T-helper 17 cell (primary cell): ENCODE measurements at regions not wholly inside any gene's neighbourhood (a gene's known extent, or its start where the extent isn't known, plus 50 kb on each side); places are given as distances from the start of the nearest gene placed in this dataset.

Experiments
- ATAC-seq: fragments of 150-1000 bp; cut with Tn5 transposase; 2 replicates; pipeline ENCODE4 v1.10.0; 2021; ENCODE audit warnings: mild to moderate bottlenecking, moderate library complexity
- DNase-seq, 3 donors: peaks; one replicate each; pipeline versions ENCODE4 v3.0.0 to v3.0.0-alpha.2; 2020 to 2021
- H3K9me3 ChIP-seq: one replicate; pipeline ENCODE4 v1.7.0; 2013; ENCODE audit warnings: low read length, mild to moderate bottlenecking; ENCODE audit not compliant: control insufficient read depth, poor library complexity, severe bottlenecking
- H3K27ac Mint-ChIP-seq: one replicate; pipeline ENCODE4 v1.8.0; 2022; ENCODE audit warnings: mild to moderate bottlenecking, moderate library complexity, mixed read lengths
- H3K27me3 Mint-ChIP-seq: one replicate; pipeline ENCODE4 v1.8.0; 2022; ENCODE audit warnings: mixed read lengths
- H3K36me3 Mint-ChIP-seq: one replicate; pipeline ENCODE4 v1.8.0; 2022; ENCODE audit warnings: low read depth, mixed read lengths
- H3K4me1 Mint-ChIP-seq: one replicate; pipeline ENCODE4 v1.8.0; 2022; ENCODE audit warnings: mild to moderate bottlenecking, mixed read lengths
- H3K4me3 Mint-ChIP-seq: one replicate; pipeline ENCODE4 v1.8.0; 2022; ENCODE audit warnings: mild to moderate bottlenecking, moderate library complexity, mixed read lengths

GRCh38 chr13:79749566-79749965, 268.6 kb downstream of the NDFIP2 start:
- no peak for DNase-seq
- H3K27me3 Mint-ChIP-seq, result no peaks in the 10 kb centered on the region
- no peak for ATAC-seq

GRCh38 chr13:79745081-79745480, 264.1 kb downstream of the NDFIP2 start:
- no peak overlapping the region for H3K4me3 Mint-ChIP-seq
- ATAC-seq (no peak), DNase-seq (no peak)
- no peaks in the 10 kb centered on the region for H3K36me3 Mint-ChIP-seq
- no peaks in the 10 kb centered on the region for H3K9me3 ChIP-seq
- H3K27me3 Mint-ChIP-seq, result no peaks in the 10 kb centered on the region
- H3K4me1 Mint-ChIP-seq, result no peaks in the 10 kb centered on the region
- no peak overlapping the region for H3K27ac Mint-ChIP-seq

More at GRCh38 chr13:79749566-79749965, 268.6 kb downstream of the NDFIP2 start:
- H3K4me1 Mint-ChIP-seq, result no peaks in the 10 kb centered on the region
- H3K9me3 ChIP-seq, result no peaks in the 10 kb centered on the region
- H3K36me3 Mint-ChIP-seq, result no peaks in the 10 kb centered on the region
- no peak overlapping the region for H3K27ac Mint-ChIP-seq
- no peak overlapping the region for H3K4me3 Mint-ChIP-seq

GRCh38 chr13:79742923-79743322, 262.0 kb downstream of the NDFIP2 start:
- H3K27ac Mint-ChIP-seq, result no peak overlapping the region
- no peaks in the 10 kb centered on the region for H3K4me1 Mint-ChIP-seq
- DNase-seq, result no peak
- no peak overlapping the region for H3K4me3 Mint-ChIP-seq
- ATAC-seq, result no peak
- no peaks in the 10 kb centered on the region for H3K27me3 Mint-ChIP-seq
- no peaks in the 10 kb centered on the region for H3K9me3 ChIP-seq
- no peaks in the 10 kb centered on the region for H3K36me3 Mint-ChIP-seq

- Mint-ChIP-seq H3K27ac (no peak overlapping the region), H3K36me3 (no peaks in the 10 kb centered on the region), H3K4me3 (no peak overlapping the region), H3K4me1 (no peaks in the 10 kb centered on the region), H3K27me3 (no peaks in the 10 kb centered on the region)
- ATAC-seq, result no peak
- no peaks in the 10 kb centered on the region for H3K9me3 ChIP-seq
- DNase-seq, result no peak
Measured at GRCh38 chr13:79740991-79741390, 260.0 kb downstream of the NDFIP2 start.

GRCh38 chr13:79736356-79736755, 255.4 kb downstream of the NDFIP2 start:
- Mint-ChIP-seq H3K27me3 (no peaks in the 10 kb centered on the region), H3K36me3 (no peaks in the 10 kb centered on the region), H3K27ac (no peak overlapping the region), H3K4me3 (no peak overlapping the region), H3K4me1 (no peaks in the 10 kb centered on the region)
- DNase-seq (no peak), ATAC-seq (no peak)
- H3K9me3 ChIP-seq, result no peaks in the 10 kb centered on the region

GRCh38 chr13:79735228-79735627, 254.3 kb downstream of the NDFIP2 start:
- Mint-ChIP-seq H3K36me3 (no peaks in the 10 kb centered on the region), H3K27me3 (no peaks in the 10 kb centered on the region), H3K4me3 (no peak overlapping the region), H3K4me1 (no peaks in the 10 kb centered on the region), H3K27ac (no peak overlapping the region)
- H3K9me3 ChIP-seq, result no peaks in the 10 kb centered on the region
- DNase-seq (no peak), ATAC-seq (no peak)

- no peak overlapping the region for H3K4me3 Mint-ChIP-seq
- no peaks in the 10 kb centered on the region for H3K9me3 ChIP-seq
- no peak for ATAC-seq
- H3K27me3 Mint-ChIP-seq, result no peaks in the 10 kb centered on the region
- no peak overlapping the region for H3K27ac Mint-ChIP-seq
- H3K4me1 Mint-ChIP-seq, result no peaks in the 10 kb centered on the region
- DNase-seq, result no peak
- H3K36me3 Mint-ChIP-seq, result no peaks in the 10 kb centered on the region
Measured at GRCh38 chr13:79727086-79727485, 246.1 kb downstream of the NDFIP2 start.

GRCh38 chr13:79725841-79726240, 244.9 kb downstream of the NDFIP2 start:
- no peaks in the 10 kb centered on the region for H3K36me3 Mint-ChIP-seq
- DNase-seq (no peak), ATAC-seq (no peak)
- H3K9me3 ChIP-seq, result no peaks in the 10 kb centered on the region
- no peak overlapping the region for H3K27ac Mint-ChIP-seq
- H3K4me1 Mint-ChIP-seq, result no peaks in the 10 kb centered on the region
- no peak overlapping the region for H3K4me3 Mint-ChIP-seq
- H3K27me3 Mint-ChIP-seq, result no peaks in the 10 kb centered on the region

- H3K27ac Mint-ChIP-seq, result no peak overlapping the region
- ATAC-seq (no peak), DNase-seq (no peak)
- H3K4me1 Mint-ChIP-seq, result no peaks in the 10 kb centered on the region
- no peaks in the 10 kb centered on the region for H3K36me3 Mint-ChIP-seq
- no peaks in the 10 kb centered on the region for H3K9me3 ChIP-seq
- no peaks in the 10 kb centered on the region for H3K27me3 Mint-ChIP-seq
- no peak overlapping the region for H3K4me3 Mint-ChIP-seq
Measured at GRCh38 chr13:79724348-79725103, 243.6 kb downstream of the NDFIP2 start.

- Mint-ChIP-seq H3K4me1 (no peaks in the 10 kb centered on the region), H3K27ac (no peak overlapping the region), H3K4me3 (no peak overlapping the region), H3K27me3 (no peaks in the 10 kb centered on the region), H3K36me3 (no peaks in the 10 kb centered on the region)
- DNase-seq (no peak), ATAC-seq (no peak)
- no peaks in the 10 kb centered on the region for H3K9me3 ChIP-seq
Measured at GRCh38 chr13:79723519-79724024, 242.6 kb downstream of the NDFIP2 start.

GRCh38 chr13:79722885-79723445, 242.0 kb downstream of the NDFIP2 start:
- Mint-ChIP-seq H3K4me1 (no peaks in the 10 kb centered on the region), H3K27ac (no peak overlapping the region), H3K27me3 (no peaks in the 10 kb centered on the region), H3K4me3 (no peak overlapping the region), H3K36me3 (no peaks in the 10 kb centered on the region)
- DNase-seq (no peak), ATAC-seq (no peak)
- no peaks in the 10 kb centered on the region for H3K9me3 ChIP-seq

- no peaks in the 10 kb centered on the region for H3K9me3 ChIP-seq
- Mint-ChIP-seq H3K4me3 (no peak overlapping the region), H3K4me1 (no peaks in the 10 kb centered on the region), H3K27ac (no peak overlapping the region), H3K36me3 (no peaks in the 10 kb centered on the region), H3K27me3 (no peaks in the 10 kb centered on the region)
- ATAC-seq (no peak), DNase-seq (no peak)
Measured at GRCh38 chr13:79716191-79716590, 235.2 kb downstream of the NDFIP2 start.

GRCh38 chr13:79711631-79712030, 230.7 kb downstream of the NDFIP2 start:
- no peak overlapping the region for H3K4me3 Mint-ChIP-seq
- H3K36me3 Mint-ChIP-seq, result no peaks in the 10 kb centered on the region
- H3K4me1 Mint-ChIP-seq, result no peaks in the 10 kb centered on the region
- ATAC-seq, result no peak
- H3K27me3 Mint-ChIP-seq, result no peaks in the 10 kb centered on the region
- H3K27ac Mint-ChIP-seq, result no peak overlapping the region
- DNase-seq, result no peak
- H3K9me3 ChIP-seq, result no peaks in the 10 kb centered on the region

GRCh38 chr13:79710376-79710775, 229.4 kb downstream of the NDFIP2 start:
- Mint-ChIP-seq H3K4me3 (no peak overlapping the region), H3K4me1 (no peaks in the 10 kb centered on the region), H3K27ac (no peak overlapping the region), H3K27me3 (no peaks in the 10 kb centered on the region), H3K36me3 (no peaks in the 10 kb centered on the region)
- H3K9me3 ChIP-seq, result no peaks in the 10 kb centered on the region
- DNase-seq, result no peak
- ATAC-seq, result no peak
